Omental fat pad (tissue), 3 donors: ENCODE measurements at regions not wholly inside any gene's neighbourhood (a gene's known extent, or its start where the extent isn't known, plus 50 kb on each side); places are given as distances from the start of the nearest gene placed in this dataset.

Experiments
- ATAC-seq: fragments of 150-250 bp; one replicate; pipeline ENCODE4 v1.9.1; 2016; ENCODE audit warnings: mild to moderate bottlenecking, moderate library complexity; ENCODE audit not compliant: low FRiP score
- DNase-seq: peaks from one replicate; pipeline ENCODE4 v3.0.0-alpha.2; 2019; ENCODE audit warnings: low spot score
- TF ChIP-seq, protein P1 (sequence below), 3 donors: fragments of 450-650 bp; IDR thresholded peaks; one replicate each; pipeline ENCODE4 v1.5.1; 2016 to 2017; ENCODE audit warnings: antibody characterized with exemption in 3 of 3, mild to moderate bottlenecking in 3 of 3, moderate library complexity in 2 of 3

GRCh38 chr5:105670596-105670995 is 2000.1 kb downstream of the EFNA5 start:
- TF ChIP-seq, protein P1, sequence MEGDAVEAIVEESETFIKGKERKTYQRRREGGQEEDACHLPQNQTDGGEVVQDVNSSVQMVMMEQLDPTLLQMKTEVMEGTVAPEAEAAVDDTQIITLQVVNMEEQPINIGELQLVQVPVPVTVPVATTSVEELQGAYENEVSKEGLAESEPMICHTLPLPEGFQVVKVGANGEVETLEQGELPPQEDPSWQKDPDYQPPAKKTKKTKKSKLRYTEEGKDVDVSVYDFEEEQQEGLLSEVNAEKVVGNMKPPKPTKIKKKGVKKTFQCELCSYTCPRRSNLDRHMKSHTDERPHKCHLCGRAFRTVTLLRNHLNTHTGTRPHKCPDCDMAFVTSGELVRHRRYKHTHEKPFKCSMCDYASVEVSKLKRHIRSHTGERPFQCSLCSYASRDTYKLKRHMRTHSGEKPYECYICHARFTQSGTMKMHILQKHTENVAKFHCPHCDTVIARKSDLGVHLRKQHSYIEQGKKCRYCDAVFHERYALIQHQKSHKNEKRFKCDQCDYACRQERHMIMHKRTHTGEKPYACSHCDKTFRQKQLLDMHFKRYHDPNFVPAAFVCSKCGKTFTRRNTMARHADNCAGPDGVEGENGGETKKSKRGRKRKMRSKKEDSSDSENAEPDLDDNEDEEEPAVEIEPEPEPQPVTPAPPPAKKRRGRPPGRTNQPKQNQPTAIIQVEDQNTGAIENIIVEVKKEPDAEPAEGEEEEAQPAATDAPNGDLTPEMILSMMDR (IDR thresholded peaks at IDR 0.05), result no peak
- DNase-seq (no peak), ATAC-seq (no peak)

DNA sequence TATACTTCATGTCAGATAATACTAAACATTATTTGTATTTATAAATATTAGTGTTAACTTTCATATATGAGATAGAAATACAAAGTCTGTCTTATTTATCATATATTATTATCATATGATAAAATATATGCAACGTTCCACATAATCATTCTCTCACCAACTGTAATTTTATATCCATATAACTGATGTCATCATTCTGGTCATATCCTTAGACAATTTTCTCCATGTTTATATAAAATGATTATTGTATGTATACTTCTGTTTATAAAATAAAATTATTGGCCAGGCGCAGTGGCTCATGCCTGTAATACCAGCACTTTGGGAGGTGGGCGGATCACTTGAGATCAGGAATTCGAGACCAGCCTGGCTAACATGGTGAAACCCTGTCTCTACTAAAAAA is 2007.1 kb downstream of the EFNA5 start:
- ATAC-seq (no peak), DNase-seq (no peak)
- TF ChIP-seq, protein P1 (IDR thresholded peaks at IDR 0.05), result no peak

GRCh38 chr5:105659396-105659795 is 2011.3 kb downstream of the EFNA5 start:
- ATAC-seq (no peak), DNase-seq (no peak)
- TF ChIP-seq, protein P1 (IDR thresholded peaks at IDR 0.05), result no peak

DNA sequence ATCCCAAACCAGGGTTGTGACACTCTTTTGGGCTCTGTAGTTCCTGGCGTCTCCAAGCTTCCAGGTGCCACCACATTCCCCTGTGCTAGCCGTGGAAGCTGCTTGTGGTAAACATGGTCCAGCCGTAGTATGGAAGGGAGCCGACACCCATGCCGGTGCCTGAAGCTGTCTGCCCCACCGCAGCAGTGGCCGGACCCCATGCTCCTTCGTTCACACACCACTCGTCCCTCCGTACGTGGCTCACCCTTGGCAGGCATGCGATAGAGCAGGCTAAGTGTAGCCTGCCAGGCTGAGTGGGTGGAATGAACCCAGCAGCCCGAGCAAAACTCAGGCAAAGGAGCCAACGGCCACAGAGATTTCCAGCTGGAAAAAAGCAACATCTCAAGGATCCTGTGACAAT is 2030.4 kb downstream of the EFNA5 start:
- TF ChIP-seq, protein P1 (IDR thresholded peaks at IDR 0.05), result no peak
- ATAC-seq (no peak), DNase-seq (no peak)

DNA sequence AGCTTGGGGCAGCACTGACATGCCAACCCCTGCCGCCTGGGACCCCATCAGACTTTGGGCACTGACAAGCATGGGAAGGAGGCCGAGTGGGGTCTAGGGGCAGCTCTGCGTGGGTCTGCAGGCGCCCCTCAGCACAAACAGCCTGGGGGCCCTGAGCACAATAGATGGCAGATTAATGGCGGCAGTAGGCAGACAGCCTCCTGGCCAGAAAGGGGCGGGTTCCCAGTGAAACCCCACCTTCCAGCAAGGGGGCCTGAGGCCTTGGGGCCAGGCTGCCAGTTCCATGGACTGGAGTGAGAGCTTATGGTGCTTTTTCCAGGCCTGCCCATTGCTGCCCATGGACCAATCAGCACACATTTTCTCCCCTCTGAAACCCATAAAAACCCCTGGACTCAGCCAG is 2031.2 kb downstream of the EFNA5 start:
- no peak for DNase-seq
- no peak for ATAC-seq
- TF ChIP-seq, protein P1 (IDR thresholded peaks at IDR 0.05), result no peak

DNA sequence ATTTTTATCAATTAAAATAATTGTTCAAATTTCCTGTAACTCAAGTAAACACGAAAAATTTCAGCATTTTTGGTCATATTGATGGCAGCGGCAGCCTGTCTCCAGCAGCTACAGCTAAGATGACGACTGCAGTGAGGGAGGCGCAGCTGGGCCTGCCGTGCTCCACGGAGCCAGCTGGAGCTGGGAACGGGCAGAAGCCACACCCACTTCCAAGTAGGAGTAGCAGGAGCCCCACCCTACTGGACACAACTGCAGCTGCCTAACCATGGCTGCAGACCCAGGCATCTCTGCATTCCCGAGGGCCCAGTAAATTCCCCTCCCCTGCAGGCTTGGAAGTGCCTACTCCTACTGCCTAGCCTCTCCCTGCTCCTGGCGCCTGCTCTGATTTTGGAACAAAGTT is 2031.7 kb downstream of the EFNA5 start:
- ATAC-seq, result no peak
- no peak for DNase-seq
- TF ChIP-seq, protein P1 (IDR thresholded peaks at IDR 0.05), result no peak

GRCh38 chr5:105638437-105638836 is 2032.3 kb downstream of the EFNA5 start:
- ATAC-seq (no peak), DNase-seq (no peak)
- TF ChIP-seq, protein P1 (IDR thresholded peaks at IDR 0.05), result no peak
